Kidney epithelial cell (primary cell): ENCODE measurements at regions not wholly inside any gene's neighbourhood (a gene's known extent, or its start where the extent isn't known, plus 50 kb on each side); places are given as distances from the start of the nearest gene placed in this dataset.

Experiments
- DNase-seq: peaks from one replicate; pipeline ENCODE4 v3.0.0-alpha.2; 2010; ENCODE audit warnings: low read depth
- H3K27me3 ChIP-seq: 2 replicates; pipeline ENCODE4 v1.6.0; 2011; ENCODE audit warnings: low read length; ENCODE audit not compliant: control insufficient read depth, insufficient read depth
- H3K36me3 ChIP-seq: 2 replicates; pipeline ENCODE4 v1.5.1; 2011; ENCODE audit warnings: low read length; ENCODE audit not compliant: control insufficient read depth, insufficient read depth
- H3K4me3 ChIP-seq: 2 replicates; pipeline ENCODE4 v1.5.1; 2011; ENCODE audit warnings: low read depth, mild to moderate bottlenecking, control low read depth, low read length
- TF ChIP-seq, protein P1 (sequence below): IDR thresholded peaks from 2 replicates; pipeline ENCODE4 v1.5.1; 2011; ENCODE audit warnings: mild to moderate bottlenecking, moderate library complexity, low read length, control low read depth, inconsistent platforms; ENCODE audit not compliant: insufficient read depth, poor library complexity, severe bottlenecking

DNA sequence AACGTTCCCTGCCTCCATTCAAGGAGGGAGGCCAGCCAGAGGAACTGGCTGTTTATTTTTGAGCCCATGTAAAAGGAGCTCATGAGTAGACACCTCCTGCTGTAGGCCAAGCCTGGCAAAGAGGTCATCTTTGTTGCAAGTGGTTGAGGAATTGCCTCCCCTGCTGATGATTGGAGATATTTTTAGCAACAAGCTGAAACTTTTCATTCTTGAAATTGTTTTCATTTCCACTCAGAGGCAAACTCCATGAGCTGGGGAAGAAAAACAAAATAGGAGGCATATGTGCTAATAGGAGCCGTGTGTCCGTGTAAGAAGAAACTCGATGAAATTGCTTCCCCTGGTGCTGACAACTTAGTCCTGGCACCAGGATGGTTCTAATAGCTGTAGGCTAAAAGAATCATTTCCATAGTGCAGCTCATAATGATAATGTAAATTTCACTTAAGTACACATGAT, 440.1 kb upstream of the FAR2 start:
- H3K27me3 ChIP-seq, result no peaks in the 10 kb centered on the region
- H3K36me3 ChIP-seq, result no peaks in the 10 kb centered on the region
- H3K4me3 ChIP-seq, result no peak overlapping the region
- TF ChIP-seq, protein P1, sequence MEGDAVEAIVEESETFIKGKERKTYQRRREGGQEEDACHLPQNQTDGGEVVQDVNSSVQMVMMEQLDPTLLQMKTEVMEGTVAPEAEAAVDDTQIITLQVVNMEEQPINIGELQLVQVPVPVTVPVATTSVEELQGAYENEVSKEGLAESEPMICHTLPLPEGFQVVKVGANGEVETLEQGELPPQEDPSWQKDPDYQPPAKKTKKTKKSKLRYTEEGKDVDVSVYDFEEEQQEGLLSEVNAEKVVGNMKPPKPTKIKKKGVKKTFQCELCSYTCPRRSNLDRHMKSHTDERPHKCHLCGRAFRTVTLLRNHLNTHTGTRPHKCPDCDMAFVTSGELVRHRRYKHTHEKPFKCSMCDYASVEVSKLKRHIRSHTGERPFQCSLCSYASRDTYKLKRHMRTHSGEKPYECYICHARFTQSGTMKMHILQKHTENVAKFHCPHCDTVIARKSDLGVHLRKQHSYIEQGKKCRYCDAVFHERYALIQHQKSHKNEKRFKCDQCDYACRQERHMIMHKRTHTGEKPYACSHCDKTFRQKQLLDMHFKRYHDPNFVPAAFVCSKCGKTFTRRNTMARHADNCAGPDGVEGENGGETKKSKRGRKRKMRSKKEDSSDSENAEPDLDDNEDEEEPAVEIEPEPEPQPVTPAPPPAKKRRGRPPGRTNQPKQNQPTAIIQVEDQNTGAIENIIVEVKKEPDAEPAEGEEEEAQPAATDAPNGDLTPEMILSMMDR, result no peak
- DNase-seq, result no peak

DNA sequence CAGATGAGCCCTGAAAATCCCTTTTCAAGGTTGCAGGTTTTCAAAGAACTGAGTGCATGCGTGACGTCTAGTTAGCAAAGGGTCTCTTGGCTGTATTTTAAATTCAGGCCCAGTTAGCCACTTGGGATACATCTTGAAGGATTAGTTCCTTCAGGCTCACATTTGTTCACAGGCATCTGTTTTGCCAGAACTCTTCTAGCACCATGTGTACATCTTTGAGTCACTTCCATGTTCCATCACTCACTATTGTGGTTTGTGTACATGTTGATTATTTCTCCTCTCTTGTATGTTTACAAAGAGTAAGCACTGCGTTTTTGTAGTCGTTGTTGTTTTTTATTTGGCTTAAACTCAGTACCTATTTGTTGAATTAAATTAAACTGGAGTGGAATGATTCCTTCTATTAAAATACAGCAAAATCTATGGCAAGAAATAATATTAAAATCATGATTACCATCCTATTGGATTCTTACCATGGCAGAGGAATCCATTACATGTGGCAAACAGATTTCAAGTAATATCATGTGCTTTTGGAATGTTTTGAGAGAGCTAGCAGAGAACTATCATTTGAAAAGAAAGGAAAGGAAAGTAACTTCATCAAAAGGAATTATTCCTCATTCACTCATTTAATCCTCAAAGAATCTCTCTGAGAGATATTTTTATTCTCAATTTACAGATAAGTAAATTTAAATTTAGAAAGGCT, 438.9 kb upstream of the FAR2 start:
- no peak for DNase-seq
- Histone ChIP-seq H3K4me3 (no peak overlapping the region), H3K27me3 (no peaks in the 10 kb centered on the region), H3K36me3 (no peaks in the 10 kb centered on the region)
- TF ChIP-seq, protein P1, result no peak

DNA sequence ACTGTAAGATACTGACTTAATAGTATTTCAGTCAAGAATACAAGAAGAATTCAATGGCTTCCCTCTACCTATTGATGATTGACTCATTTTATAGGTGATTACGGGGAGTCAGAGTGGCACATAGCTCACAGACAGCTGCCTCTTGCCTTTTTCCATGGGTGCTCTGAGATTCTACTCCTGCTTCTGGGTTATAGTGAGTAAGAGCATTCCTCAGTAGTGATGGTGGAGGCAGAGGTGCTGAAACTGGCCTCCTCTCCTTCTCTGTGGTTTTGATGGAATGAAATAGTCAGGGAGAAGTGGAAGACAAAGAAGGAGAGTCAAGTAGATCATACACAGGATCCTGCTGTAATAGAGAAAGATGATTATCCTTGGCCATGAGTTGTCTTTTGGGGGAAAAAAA, 438.2 kb upstream of the FAR2 start:
- Histone ChIP-seq H3K27me3 (no peaks in the 10 kb centered on the region), H3K4me3 (no peak overlapping the region), H3K36me3 (no peaks in the 10 kb centered on the region)
- DNase-seq, result peak; percentile 25
- TF ChIP-seq, protein P1, result no peak

DNA sequence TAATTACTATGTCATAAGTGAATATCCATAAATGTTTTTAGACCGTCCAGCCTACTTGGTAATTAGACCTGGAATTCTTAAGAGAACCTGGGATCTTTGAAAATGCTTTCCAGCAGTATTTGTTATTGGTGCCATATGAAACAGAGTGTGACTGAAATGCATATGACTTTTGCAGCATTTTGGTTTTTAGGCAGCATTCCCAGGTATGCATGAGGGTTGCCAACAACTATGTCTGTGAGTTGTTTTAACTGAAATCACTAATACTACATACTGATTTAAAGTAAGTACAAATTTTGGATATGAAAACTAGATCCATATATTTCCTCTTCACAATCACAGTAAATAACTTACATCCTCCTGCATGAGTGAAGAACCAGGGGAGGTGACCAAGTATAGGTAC, 437.7 kb upstream of the FAR2 start:
- no peaks in the 10 kb centered on the region for H3K27me3 ChIP-seq
- no peak overlapping the region for H3K4me3 ChIP-seq
- DNase-seq, result no peak
- TF ChIP-seq, protein P1, result no peak
- no peaks in the 10 kb centered on the region for H3K36me3 ChIP-seq

DNA sequence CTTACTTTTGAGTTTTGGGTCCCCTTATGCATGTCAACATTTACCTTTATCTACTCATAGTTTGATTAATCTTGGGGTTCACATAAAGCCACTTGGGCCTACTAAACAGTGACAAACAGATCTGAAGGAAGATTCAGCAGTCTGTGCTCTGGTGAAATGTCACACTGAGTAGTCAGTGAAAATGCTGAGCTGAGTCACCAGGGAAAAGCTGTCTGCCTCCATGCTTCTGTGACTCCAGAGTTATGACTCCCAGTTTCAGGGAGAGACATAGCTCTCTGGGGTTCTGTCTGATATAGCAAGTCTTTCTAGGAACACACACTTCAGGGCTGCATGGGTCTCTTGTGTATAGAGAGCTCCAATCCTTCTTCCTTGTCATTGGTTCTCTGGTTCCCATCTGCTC, 406.3 kb upstream of the FAR2 start:
- Histone ChIP-seq H3K27me3 (no peaks in the 10 kb centered on the region), H3K4me3 (no peak overlapping the region), H3K36me3 (no peaks in the 10 kb centered on the region)
- peak; percentile 41 for DNase-seq
- TF ChIP-seq, protein P1, result no peak
